Vagina (tissue), 2 donors: ENCODE measurements at regions not wholly inside any gene's neighbourhood (a gene's known extent, or its start where the extent isn't known, plus 50 kb on each side); places are given as distances from the start of the nearest gene placed in this dataset.

Source experiments
- CTCF ChIP-seq, 3 experiments: fragments of 450-650 bp in 2 of 3; fragments of 200-600 bp in 1 of 3; sonication (generic) in 1 of 3; IDR thresholded peaks; one replicate each; pipeline ENCODE4 v1.5.1; 2017 to 2019; ENCODE audit warnings: antibody characterized with exemption in 3 of 3, mild to moderate bottlenecking in 2 of 3, moderate library complexity in 2 of 3
- POLR2A ChIP-seq, 2 donors: fragments of 450-650 bp; IDR thresholded peaks; one replicate each; pipeline ENCODE4 v1.6.1; 2017; ENCODE audit warnings: antibody characterized with exemption in 2 of 2, mild to moderate bottlenecking in 2 of 2, moderate library complexity in 2 of 2

GRCh38 chr1:218812360-218812759, 361.3 kb upstream of the LYPLAL1 start:
- TF ChIP-seq CTCF (IDR thresholded peaks at IDR 0.05) (no peak), POLR2A (IDR thresholded peaks at IDR 0.05) (no peak)
